ENCODE measurements at regions not wholly inside any gene's neighbourhood (a gene's known extent, or its start where the extent isn't known, plus 50 kb on each side); places are given as distances from the start of the nearest gene placed in this dataset.

GRCh38 chr9:12183321-12183720 is 509.9 kb upstream of the TYRP1 start:
- DNase-seq = no peak
- Mint-ChIP-seq H3K4me1 (no peaks in the 10 kb centered on the region), H3K27ac (no peak overlapping the region), H3K27me3 (ENCODE audit: low read depth, poor library complexity) (no peaks in the 10 kb centered on the region), H3K9me3 (no peaks in the 10 kb centered on the region), H3K36me3 (ENCODE audit: low read depth) (no peaks in the 10 kb centered on the region), H3K4me3 (no peak overlapping the region)
- TF ChIP-seq CTCF (IDR thresholded peaks at IDR 0.05) = no peak

DNA sequence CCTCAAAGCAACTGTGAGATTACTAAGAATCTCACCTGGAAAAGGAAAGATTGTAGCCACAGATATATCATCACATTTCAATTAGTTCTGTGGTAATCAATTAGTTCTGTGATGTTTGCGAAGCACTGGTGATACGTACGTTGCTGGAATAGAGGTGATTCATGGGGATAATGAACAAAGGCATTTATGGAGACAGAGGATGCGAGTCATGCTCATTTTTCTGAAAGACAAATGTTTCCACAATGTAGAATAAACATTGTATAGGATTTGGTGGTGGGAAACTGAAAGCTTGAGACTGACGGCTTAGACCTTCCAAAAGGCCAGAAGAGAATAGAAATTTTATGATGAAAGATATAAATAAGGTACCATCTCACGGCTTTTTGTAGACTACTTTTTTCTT is 507.3 kb upstream of the TYRP1 start:
- Mint-ChIP-seq H3K4me3 (no peak overlapping the region), H3K27me3 (ENCODE audit: low read depth, poor library complexity) (no peaks in the 10 kb centered on the region)

DNA sequence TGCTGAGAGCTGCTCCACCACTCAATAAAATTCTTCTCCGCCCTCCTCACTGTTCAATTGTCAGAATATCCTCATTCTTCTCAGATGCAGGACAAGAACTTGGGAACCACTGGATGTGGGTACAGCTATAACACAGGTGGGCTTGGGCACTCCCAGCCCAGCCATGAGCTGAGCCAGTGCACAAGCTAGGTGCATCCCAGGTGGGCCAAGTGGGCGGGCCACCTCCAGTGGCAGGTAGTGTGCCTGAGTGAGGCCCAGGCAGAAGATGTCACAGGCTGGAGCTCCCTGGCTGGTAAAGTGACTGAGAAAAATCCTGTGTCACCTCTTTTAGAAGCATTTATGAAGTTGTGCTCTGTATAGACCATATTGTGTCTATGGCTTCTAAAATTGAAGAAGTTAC is 501.6 kb upstream of the TYRP1 start:
- no peaks in the 10 kb centered on the region for H3K9me3 Mint-ChIP-seq
- no peak overlapping the region for H3K4me3 Mint-ChIP-seq
- DNase-seq = no peak
- H3K36me3 Mint-ChIP-seq (ENCODE audit: low read depth) = no peaks in the 10 kb centered on the region
- no peak overlapping the region for H3K27ac Mint-ChIP-seq
- no peaks in the 10 kb centered on the region for H3K4me1 Mint-ChIP-seq
- no peaks in the 10 kb centered on the region for H3K27me3 Mint-ChIP-seq (ENCODE audit: low read depth, poor library complexity)
- no peak for TF ChIP-seq CTCF (IDR thresholded peaks at IDR 0.05)

More for the DNA sequence above, 507.3 kb upstream of the TYRP1 start:
- Mint-ChIP-seq H3K4me1 (no peaks in the 10 kb centered on the region), H3K27ac (no peak overlapping the region), H3K9me3 (no peaks in the 10 kb centered on the region), H3K36me3 (ENCODE audit: low read depth) (no peaks in the 10 kb centered on the region)
- DNase-seq = no peak
- TF ChIP-seq CTCF (IDR thresholded peaks at IDR 0.05) = no peak

DNA sequence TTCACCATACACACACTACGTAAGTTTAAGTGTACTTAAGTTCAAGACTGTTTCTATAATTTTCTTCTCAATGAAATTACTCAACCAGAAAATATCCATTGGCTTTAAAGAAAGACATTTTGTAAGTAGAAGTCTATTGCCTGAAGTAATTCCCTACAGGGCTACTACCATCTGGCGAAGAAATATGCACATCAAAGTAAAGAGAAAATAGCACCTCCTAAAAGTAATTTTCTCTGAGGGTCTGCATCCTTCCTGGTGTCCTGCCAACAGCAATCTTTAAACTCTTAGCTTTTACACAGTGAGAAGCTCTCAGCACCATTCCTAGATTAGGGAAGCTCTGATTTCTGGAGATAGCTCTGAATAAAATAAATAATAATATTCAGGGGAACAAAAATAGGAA is 498.5 kb upstream of the TYRP1 start:
- no peak overlapping the region for H3K27ac Mint-ChIP-seq
- H3K4me1 Mint-ChIP-seq = no peaks in the 10 kb centered on the region

DNA sequence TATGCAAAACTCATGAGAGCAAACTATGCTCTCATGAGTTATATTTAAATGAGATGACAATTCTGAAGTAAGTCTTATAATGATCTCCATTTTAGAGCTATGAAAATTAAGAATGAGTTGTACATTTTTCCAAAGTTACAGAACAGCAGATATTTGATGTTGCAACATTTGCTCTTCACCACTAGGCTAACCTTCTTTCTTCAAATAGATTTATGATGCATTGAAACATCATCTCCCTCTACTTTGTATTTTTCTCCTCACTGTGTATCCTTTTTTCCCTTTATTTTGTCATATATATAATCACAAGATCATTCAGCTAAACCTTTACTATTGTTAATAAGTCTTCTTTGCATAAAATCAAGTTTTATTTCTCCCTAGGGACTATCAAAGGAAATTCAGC is 497.7 kb upstream of the TYRP1 start:
- no peaks in the 10 kb centered on the region for H3K27me3 Mint-ChIP-seq (ENCODE audit: low read depth, poor library complexity)
- H3K4me3 Mint-ChIP-seq = no peak overlapping the region
- DNase-seq = no peak
- H3K4me1 Mint-ChIP-seq = no peaks in the 10 kb centered on the region
- no peak for TF ChIP-seq CTCF (IDR thresholded peaks at IDR 0.05)
- no peak overlapping the region for H3K27ac Mint-ChIP-seq
- H3K36me3 Mint-ChIP-seq (ENCODE audit: low read depth) = no peaks in the 10 kb centered on the region
- no peaks in the 10 kb centered on the region for H3K9me3 Mint-ChIP-seq

More for the DNA sequence above, 498.5 kb upstream of the TYRP1 start:
- no peak for TF ChIP-seq CTCF (IDR thresholded peaks at IDR 0.05)
- Mint-ChIP-seq H3K4me3 (no peak overlapping the region), H3K9me3 (no peaks in the 10 kb centered on the region), H3K27me3 (ENCODE audit: low read depth, poor library complexity) (no peaks in the 10 kb centered on the region), H3K36me3 (ENCODE audit: low read depth) (no peaks in the 10 kb centered on the region)
- no peak for DNase-seq

DNA sequence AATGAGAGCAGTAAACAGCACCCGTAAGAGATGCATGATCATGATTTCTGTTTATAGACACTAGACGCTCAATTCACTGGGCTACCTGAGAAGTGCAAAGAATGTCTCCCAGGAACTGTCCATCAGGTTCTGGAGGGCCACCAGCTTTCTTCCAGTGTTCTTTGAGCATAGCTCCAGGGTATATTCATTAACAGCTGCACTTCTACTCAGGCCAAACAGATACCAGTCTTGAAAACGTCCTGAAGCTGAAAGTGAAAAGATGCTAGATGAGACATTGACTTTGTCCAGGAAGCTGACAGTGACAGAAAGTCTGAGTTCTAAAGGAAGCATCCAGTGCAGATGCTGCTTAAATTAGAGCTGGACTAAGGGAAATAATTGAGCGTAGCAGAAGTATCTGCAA is 488.7 kb upstream of the TYRP1 start:
- Mint-ChIP-seq H3K36me3 (ENCODE audit: low read depth) (no peaks in the 10 kb centered on the region), H3K4me3 (no peak overlapping the region), H3K4me1 (no peaks in the 10 kb centered on the region), H3K27me3 (ENCODE audit: low read depth, poor library complexity) (no peaks in the 10 kb centered on the region), H3K27ac (no peak overlapping the region), H3K9me3 (no peaks in the 10 kb centered on the region)
- TF ChIP-seq CTCF (IDR thresholded peaks at IDR 0.05) = no peak
- no peak for DNase-seq
